T-cell (primary cell): ENCODE measurements at regions not wholly inside any gene's neighbourhood (a gene's known extent, or its start where the extent isn't known, plus 50 kb on each side); places are given as distances from the start of the nearest gene placed in this dataset.

Experiments
- ATAC-seq, 4 experiments: fragments of 200-7000 bp in 3 of 4; fragments of 150-1000 bp in 1 of 4; cut with Tn5 transposase; replicated peaks in 1 of 4; 1 replicate in 3 of 4; 2 replicates in 1 of 4; pipeline ENCODE4 v1.10.0; 2021; ENCODE audit warnings: moderate library complexity in 3 of 4, mild to moderate bottlenecking in 2 of 4, moderate number of reproducible peaks in 1 of 4
- CTCF ChIA-PET, 2 donors: fragments of 300-600 bp; sonication (Branson Sonifier 250); formaldehyde crosslinking; loops; one replicate each; lab custom pipeline; 2022; ENCODE audit warnings: antibody characterized with exemption in 2 of 2; lab: Charles Lee
- POLR2A ChIA-PET, 2 donors: fragments of 300-600 bp; sonication (Branson Sonifier 250); formaldehyde crosslinking; loops; one replicate each; lab custom pipeline; 2022; ENCODE audit warnings: antibody characterized with exemption in 2 of 2; lab: Charles Lee
- DNase-seq, 35 experiments: peaks; one replicate each; pipeline versions ENCODE4 v3.0.0 to v3.0.0-alpha.2; 2013 to 2023
- H3K27ac ChIP-seq: one replicate; pipeline ENCODE4 v1.5.1; 2013; ENCODE audit warnings: low read length
- H3K27me3 ChIP-seq, 2 experiments: replicated peaks in 1 of 2; 1 replicate in 1 of 2; 2 replicates in 1 of 2; pipeline versions ENCODE4 v1.6.1 to v1.7.0; 2013; ENCODE audit warnings: low read length in 1 of 2, mixed read lengths in 1 of 2; ENCODE audit not compliant: control insufficient read depth in 2 of 2, insufficient read depth in 2 of 2; ENCODE audit errors: extremely low read depth in 1 of 2
- H3K36me3 ChIP-seq, 2 donors: 1 replicate in 1 of 2; 2 replicates in 1 of 2; pipeline versions ENCODE4 v1.6.1 to v1.7.0; 2013; ENCODE audit warnings: low read length in 1 of 2; ENCODE audit not compliant: control insufficient read depth in 2 of 2, insufficient read depth in 1 of 2; ENCODE audit errors: extremely low read depth in 1 of 2
- H3K4me1 ChIP-seq, 2 experiments: 1 replicate in 1 of 2; 2 replicates in 1 of 2; pipeline versions ENCODE4 v1.6.1 to v1.7.0; 2013; ENCODE audit warnings: low read length in 2 of 2, mixed read lengths in 1 of 2; ENCODE audit not compliant: insufficient read depth in 2 of 2, control insufficient read depth in 1 of 2; ENCODE audit errors: extremely low read depth in 1 of 2
- H3K4me3 ChIP-seq, 2 donors: 1 replicate in 1 of 2; 2 replicates in 1 of 2; pipeline versions ENCODE4 v1.5.1 to v1.7.0; 2013; ENCODE audit warnings: mild to moderate bottlenecking in 2 of 2, low read length in 1 of 2, moderate library complexity in 1 of 2; ENCODE audit not compliant: control insufficient read depth in 1 of 2; ENCODE audit errors: extremely low read depth in 1 of 2
- H3K9me3 ChIP-seq: 2 replicates; pipeline ENCODE4 v1.7.0; 2013
- H3K27ac Mint-ChIP-seq, 2 donors: one replicate each; pipeline ENCODE4 v1.8.0; 2020 to 2021; ENCODE audit warnings: mild to moderate bottlenecking in 2 of 2, mixed read lengths in 2 of 2
- H3K27me3 Mint-ChIP-seq, 2 donors: one replicate each; pipeline ENCODE4 v1.8.0; 2021 to 2022; ENCODE audit warnings: mixed read lengths in 2 of 2
- H3K36me3 Mint-ChIP-seq: one replicate; pipeline ENCODE4 v1.8.0; 2021; ENCODE audit warnings: mixed read lengths
- H3K4me1 Mint-ChIP-seq, 3 donors: one replicate each; pipeline ENCODE4 v1.8.0; 2020 to 2022; ENCODE audit warnings: mixed read lengths in 3 of 3, mild to moderate bottlenecking in 1 of 3
- H3K4me3 Mint-ChIP-seq, 3 donors: one replicate each; pipeline ENCODE4 v1.8.0; 2020 to 2022; ENCODE audit warnings: mild to moderate bottlenecking in 3 of 3, mixed read lengths in 3 of 3, moderate library complexity in 3 of 3
- H3K9me3 Mint-ChIP-seq, 3 donors: one replicate each; pipeline ENCODE4 v1.8.0; 2020 to 2022; ENCODE audit warnings: mixed read lengths in 3 of 3
- WGBS: methylation state at CpG from one replicate; pipeline ENCODE4 v1.1.5; 2013; ENCODE audit warnings: missing lambda C conversion rate; ENCODE audit not compliant: insufficient coverage; 5-methylcytosine and 5-hydroxymethylcytosine counted together

GRCh38 chr11:95371153-95371552, 140.2 kb upstream of the SESN3 start:
- POLR2A ChIA-PET: interaction anchor here (0.7 to 1.0 kb wide), 2 partner anchors 9 to 1022 kb away, joined by 3 to 4 read pairs; no protein-coding TSS in a partner anchor
- H3K27me3 ChIP-seq: no peaks in the 10 kb centered on the region
- Mint-ChIP-seq H3K27ac (no peak overlapping the region), H3K9me3 (peaks cover 0 to 3% (median 0%) of the 10 kb centered on the region in 3 donors), H3K4me3 (no peak overlapping the region), H3K27me3 (peaks cover 9 to 10% of the 10 kb centered on the region in 2 donors), H3K4me1 (peaks cover 0 to 6% (median 2%) of the 10 kb centered on the region in 3 donors), H3K36me3 (no peaks in the 10 kb centered on the region)
- DNase-seq: no peak
- no peak overlapping the region for H3K4me3 ChIP-seq
- no peaks in the 10 kb centered on the region for H3K4me1 ChIP-seq
- WGBS: 100% methylated on average over 1 of the region's 1 CpG
- CTCF ChIA-PET: interaction anchor here (0.5 to 1.0 kb wide), 3 partner anchors 13 to 227 kb away, joined by 3 to 6 read pairs (median 5); no protein-coding TSS in a partner anchor
- no peaks in the 10 kb centered on the region for H3K9me3 ChIP-seq
- ATAC-seq: no peak
- H3K27ac ChIP-seq: no peak overlapping the region
- H3K36me3 ChIP-seq: no peaks in the 10 kb centered on the region

DNA sequence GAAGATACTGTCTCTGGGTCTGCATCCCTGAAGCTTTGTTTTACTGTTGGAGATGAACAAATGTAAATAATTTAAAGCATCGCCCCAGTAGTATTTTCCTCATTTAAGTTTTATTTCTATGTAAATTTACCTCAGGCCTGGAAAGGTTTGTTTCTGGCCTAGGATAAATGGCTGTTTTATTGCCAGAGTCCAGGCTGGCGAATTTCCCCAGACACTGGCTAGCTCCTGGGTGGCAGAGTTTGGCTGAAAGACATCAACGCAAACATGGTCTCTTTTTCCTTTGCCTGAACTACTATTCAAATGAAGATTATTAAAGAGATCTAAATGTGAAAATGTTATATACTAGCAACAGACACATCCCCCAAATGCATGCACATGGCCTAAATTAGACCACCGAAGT, 136.7 kb upstream of the SESN3 start:
- Mint-ChIP-seq H3K36me3 (no peaks in the 10 kb centered on the region), H3K27me3 (peaks cover 5 to 6% of the 10 kb centered on the region in 2 donors)
- no CpG with 5 or more reads among the region's 4 CpGs for WGBS

GRCh38 chr11:95365348-95365747, 134.3 kb upstream of the SESN3 start:
- Histone ChIP-seq H3K27me3 (no peaks in the 10 kb centered on the region), H3K9me3 (no peaks in the 10 kb centered on the region), H3K27ac (no peak overlapping the region), H3K4me3 (no peak overlapping the region), H3K4me1 (no peaks in the 10 kb centered on the region), H3K36me3 (no peaks in the 10 kb centered on the region)
- Mint-ChIP-seq H3K9me3 (no peaks in the 10 kb centered on the region), H3K36me3 (no peaks in the 10 kb centered on the region), H3K27me3 (peaks cover 0 to 4% of the 10 kb centered on the region in 2 donors), H3K4me1 (peaks cover 8 to 11% (median 9%) of the 10 kb centered on the region in 3 donors), H3K4me3 (no peak overlapping the region), H3K27ac (no peak overlapping the region)
- ChIA-PET CTCF (no interaction called here), POLR2A (no interaction called here)
- DNase-seq: no peak
- ATAC-seq: no peak
- 71% methylated on average over 3 of the region's 3 CpGs for WGBS

More for the DNA sequence above, 136.7 kb upstream of the SESN3 start:
- no peaks in the 10 kb centered on the region for H3K36me3 ChIP-seq
- Mint-ChIP-seq H3K27ac (no peak overlapping the region), H3K4me3 (no peak overlapping the region), H3K9me3 (no peaks in the 10 kb centered on the region), H3K4me1 (peaks cover 9 to 17% (median 10%) of the 10 kb centered on the region in 3 donors)
- no peak overlapping the region for H3K27ac ChIP-seq
- no peaks in the 10 kb centered on the region for H3K27me3 ChIP-seq
- POLR2A ChIA-PET: no interaction called here
- ATAC-seq: no peak
- CTCF ChIA-PET: no interaction called here
- no peaks in the 10 kb centered on the region for H3K4me1 ChIP-seq
- H3K9me3 ChIP-seq: no peaks in the 10 kb centered on the region
- DNase-seq: no peak
- no peak overlapping the region for H3K4me3 ChIP-seq

DNA sequence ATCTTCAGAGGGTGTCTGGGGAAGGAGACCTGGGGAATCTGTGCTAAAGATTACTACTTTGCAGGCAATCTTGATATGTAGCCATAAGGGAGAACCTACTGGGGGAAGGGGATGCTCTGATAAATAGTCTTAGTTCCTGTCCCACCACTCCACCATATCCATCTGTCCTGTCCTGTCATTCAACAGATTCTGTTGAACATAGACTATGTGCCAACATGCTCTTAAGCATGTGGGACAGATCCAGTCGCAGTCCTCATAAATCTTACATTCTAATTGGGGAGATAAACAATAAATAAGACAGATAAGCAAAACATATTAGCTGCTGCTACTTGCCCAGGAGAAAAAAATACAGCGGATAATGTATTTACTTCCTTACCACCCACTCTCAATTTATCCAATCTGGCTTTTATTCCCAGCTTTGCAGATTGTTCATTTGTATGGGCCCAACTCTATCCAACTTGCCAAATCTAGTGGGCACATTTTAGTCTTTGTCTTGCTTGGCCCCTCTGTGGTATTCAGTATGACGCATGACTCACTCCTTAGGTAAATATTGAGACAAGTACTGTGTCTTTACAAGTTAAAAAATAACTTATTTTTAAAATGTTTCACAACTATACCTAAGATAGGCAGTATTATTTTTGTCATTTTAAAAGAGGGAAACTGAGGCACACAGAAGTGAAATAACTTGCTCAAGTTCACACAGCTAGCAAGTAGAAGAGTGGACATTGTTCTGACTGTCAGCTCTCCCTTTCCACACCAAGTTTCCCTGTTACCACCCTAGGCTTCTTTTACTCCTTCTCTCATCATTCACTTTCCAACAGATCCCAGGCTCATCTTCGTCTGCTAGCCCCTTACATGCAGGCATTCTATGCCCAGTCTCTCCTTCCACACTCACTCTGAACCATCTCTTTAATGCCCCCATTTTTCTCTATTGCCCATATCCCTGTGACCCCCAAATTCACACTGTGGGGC, 133.6 kb upstream of the SESN3 start:
- H3K4me3 ChIP-seq: no peak overlapping the region
- no peak overlapping the region for H3K4me3 Mint-ChIP-seq
- no peaks in the 10 kb centered on the region for H3K9me3 ChIP-seq
- H3K27ac ChIP-seq: no peak overlapping the region
- no peak overlapping the region for H3K27ac Mint-ChIP-seq
- no peaks in the 10 kb centered on the region for H3K36me3 ChIP-seq
- no peak for ATAC-seq
- H3K9me3 Mint-ChIP-seq: no peaks in the 10 kb centered on the region
- DNase-seq: no peak
- H3K4me1 ChIP-seq: no peaks in the 10 kb centered on the region
- H3K4me1 Mint-ChIP-seq: peaks cover 8 to 11% (median 9%) of the 10 kb centered on the region in 3 donors
- H3K27me3 ChIP-seq: no peaks in the 10 kb centered on the region
- no peaks in the 10 kb centered on the region for H3K27me3 Mint-ChIP-seq
- ChIA-PET POLR2A (no interaction called here), CTCF (no interaction called here)
- no peaks in the 10 kb centered on the region for H3K36me3 Mint-ChIP-seq
- WGBS: 82% methylated on average over 1 of the region's 4 CpGs

DNA sequence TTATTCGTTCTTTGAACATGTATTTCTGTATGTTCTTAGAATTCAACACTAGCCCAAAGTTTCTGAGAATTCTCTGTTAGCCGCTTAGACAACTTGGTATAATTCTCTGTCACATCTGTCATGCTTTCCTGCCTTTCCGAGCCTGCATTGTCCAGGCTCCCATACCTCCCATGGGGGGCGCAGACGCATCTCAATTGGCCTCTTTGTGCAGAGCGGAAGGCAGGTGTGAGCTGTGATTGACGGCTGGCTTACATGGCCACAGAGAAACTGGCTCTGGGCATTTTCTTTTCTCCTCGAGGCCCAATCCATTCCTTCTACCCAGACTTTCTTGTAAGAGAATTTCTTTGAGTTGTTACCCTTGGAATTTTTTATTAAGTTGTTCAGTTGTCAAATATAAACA, 132.7 kb upstream of the SESN3 start:
- H3K4me1 Mint-ChIP-seq: peaks cover 8 to 11% (median 9%) of the 10 kb centered on the region in 3 donors
- CTCF ChIA-PET: no interaction called here
- H3K4me3 Mint-ChIP-seq: no peak overlapping the region
- H3K27ac Mint-ChIP-seq: no peak overlapping the region
- no peaks in the 10 kb centered on the region for H3K36me3 Mint-ChIP-seq
- Histone ChIP-seq H3K36me3 (no peaks in the 10 kb centered on the region), H3K27ac (no peak overlapping the region), H3K27me3 (no peaks in the 10 kb centered on the region), H3K4me3 (no peak overlapping the region), H3K4me1 (no peaks in the 10 kb centered on the region), H3K9me3 (no peaks in the 10 kb centered on the region)
- ATAC-seq (no peak), DNase-seq (no peak)
- POLR2A ChIA-PET: no interaction called here
- no peaks in the 10 kb centered on the region for H3K9me3 Mint-ChIP-seq
- no peaks in the 10 kb centered on the region for H3K27me3 Mint-ChIP-seq
- 100% methylated on average over 2 of the region's 8 CpGs for WGBS

DNA sequence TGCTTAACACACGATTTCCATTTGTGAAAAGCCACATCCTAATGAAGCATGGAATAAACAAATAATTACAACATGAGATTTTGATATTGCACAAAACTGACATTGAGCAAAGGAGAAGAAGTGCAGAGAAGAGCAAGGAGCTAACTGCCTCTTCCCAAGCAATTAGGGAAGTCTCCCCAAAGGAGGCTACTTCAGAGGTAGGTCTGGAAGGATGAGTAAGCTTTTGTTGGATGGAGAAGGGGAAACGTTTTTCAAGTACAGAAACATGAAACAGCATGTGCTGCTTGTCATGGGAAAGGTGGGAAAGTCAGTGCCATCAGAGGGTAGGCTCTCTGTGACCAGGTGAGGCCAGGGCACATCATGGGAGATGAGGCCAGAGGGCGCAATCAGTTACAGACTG, 132.2 kb upstream of the SESN3 start:
- ATAC-seq: no peak
- Histone ChIP-seq H3K36me3 (no peaks in the 10 kb centered on the region), H3K4me3 (no peak overlapping the region), H3K4me1 (no peaks in the 10 kb centered on the region), H3K27ac (no peak overlapping the region), H3K27me3 (no peaks in the 10 kb centered on the region), H3K9me3 (no peaks in the 10 kb centered on the region)
- Mint-ChIP-seq H3K36me3 (no peaks in the 10 kb centered on the region), H3K4me3 (no peak overlapping the region), H3K9me3 (no peaks in the 10 kb centered on the region), H3K4me1 (peaks cover 8 to 11% (median 9%) of the 10 kb centered on the region in 3 donors), H3K27me3 (no peaks in the 10 kb centered on the region), H3K27ac (no peak overlapping the region)
- 9% methylated on average over 1 of the region's 3 CpGs for WGBS
- no peak for DNase-seq
- ChIA-PET POLR2A (no interaction called here), CTCF (no interaction called here)
